ENCODE measurements at regions not wholly inside any gene's neighbourhood (a gene's known extent, or its start where the extent isn't known, plus 50 kb on each side); places are given as distances from the start of the nearest gene placed in this dataset.

DNA sequence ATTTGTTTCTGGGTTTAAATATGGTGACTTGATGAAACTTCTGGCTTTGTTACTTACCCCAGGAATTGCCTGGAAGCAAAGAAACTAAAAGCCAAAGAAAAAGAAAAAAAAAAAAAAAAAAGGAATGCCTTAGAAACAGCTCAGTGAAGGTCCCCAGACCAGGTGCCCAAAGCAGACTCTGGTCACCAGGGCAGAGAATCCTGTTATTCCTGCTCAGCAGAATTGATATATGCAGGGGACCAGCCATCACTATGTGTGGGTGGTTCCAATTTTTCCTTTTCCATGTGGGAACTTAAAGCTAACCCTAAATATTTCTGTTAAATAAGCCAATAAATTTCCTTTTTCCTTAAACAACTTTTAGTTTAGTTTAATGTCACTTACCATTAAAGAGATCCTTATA, 100.8 kb upstream of the TPRG1 start (continued):
- TF ChIP-seq, protein P1, sequence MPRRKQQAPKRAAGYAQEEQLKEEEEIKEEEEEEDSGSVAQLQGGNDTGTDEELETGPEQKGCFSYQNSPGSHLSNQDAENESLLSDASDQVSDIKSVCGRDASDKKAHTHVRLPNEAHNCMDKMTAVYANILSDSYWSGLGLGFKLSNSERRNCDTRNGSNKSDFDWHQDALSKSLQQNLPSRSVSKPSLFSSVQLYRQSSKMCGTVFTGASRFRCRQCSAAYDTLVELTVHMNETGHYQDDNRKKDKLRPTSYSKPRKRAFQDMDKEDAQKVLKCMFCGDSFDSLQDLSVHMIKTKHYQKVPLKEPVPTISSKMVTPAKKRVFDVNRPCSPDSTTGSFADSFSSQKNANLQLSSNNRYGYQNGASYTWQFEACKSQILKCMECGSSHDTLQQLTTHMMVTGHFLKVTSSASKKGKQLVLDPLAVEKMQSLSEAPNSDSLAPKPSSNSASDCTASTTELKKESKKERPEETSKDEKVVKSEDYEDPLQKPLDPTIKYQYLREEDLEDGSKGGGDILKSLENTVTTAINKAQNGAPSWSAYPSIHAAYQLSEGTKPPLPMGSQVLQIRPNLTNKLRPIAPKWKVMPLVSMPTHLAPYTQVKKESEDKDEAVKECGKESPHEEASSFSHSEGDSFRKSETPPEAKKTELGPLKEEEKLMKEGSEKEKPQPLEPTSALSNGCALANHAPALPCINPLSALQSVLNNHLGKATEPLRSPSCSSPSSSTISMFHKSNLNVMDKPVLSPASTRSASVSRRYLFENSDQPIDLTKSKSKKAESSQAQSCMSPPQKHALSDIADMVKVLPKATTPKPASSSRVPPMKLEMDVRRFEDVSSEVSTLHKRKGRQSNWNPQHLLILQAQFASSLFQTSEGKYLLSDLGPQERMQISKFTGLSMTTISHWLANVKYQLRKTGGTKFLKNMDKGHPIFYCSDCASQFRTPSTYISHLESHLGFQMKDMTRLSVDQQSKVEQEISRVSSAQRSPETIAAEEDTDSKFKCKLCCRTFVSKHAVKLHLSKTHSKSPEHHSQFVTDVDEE (CRISPR knock-in tag; IDR thresholded peaks at IDR 0.05), result no peak
- no peak for TF ChIP-seq OSR1 (CRISPR knock-in tag; IDR thresholded peaks at IDR 0.05)

DNA sequence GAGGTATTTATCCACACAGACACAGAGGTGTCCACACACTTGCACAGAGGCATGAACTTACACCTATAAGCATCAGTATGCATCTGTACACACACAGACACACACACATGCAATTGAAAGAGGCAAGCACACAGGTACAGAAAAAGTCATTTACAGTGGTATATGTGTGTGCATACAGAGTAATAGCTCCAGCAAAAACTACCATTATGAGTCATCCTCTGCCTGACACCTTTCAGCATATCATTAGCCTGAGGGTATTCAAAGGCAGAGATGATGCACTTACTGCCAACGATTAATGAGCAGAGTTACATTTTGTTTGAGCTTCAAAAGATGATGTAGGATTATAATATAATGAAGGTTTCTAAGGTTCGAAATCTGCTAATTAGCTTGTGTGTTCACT, 100.3 kb upstream of the TPRG1 start:
- TF ChIP-seq ZNF565 (CRISPR knock-in tag; conservative IDR thresholded peaks at IDR 0.05; ENCODE audit: low read depth) (no peak), ZFP3 (CRISPR knock-in tag; IDR thresholded peaks at IDR 0.05) (no peak), PPARA (CRISPR knock-in tag; IDR thresholded peaks at IDR 0.05; ENCODE audit: borderline replicate concordance) (no peak), ZNF70 (CRISPR knock-in tag; IDR thresholded peaks at IDR 0.05) (no peak), ZFP30 (CRISPR knock-in tag; IDR thresholded peaks at IDR 0.05) (no peak), RARB (CRISPR knock-in tag; IDR thresholded peaks at IDR 0.05) (no peak), SNAI2 (CRISPR knock-in tag; IDR thresholded peaks at IDR 0.05) (no peak), BACH2 (CRISPR knock-in tag; IDR thresholded peaks at IDR 0.05; ENCODE audit: borderline replicate concordance) (no peak), OSR1 (CRISPR knock-in tag; IDR thresholded peaks at IDR 0.05) (no peak), GLIS3 (CRISPR knock-in tag; IDR thresholded peaks at IDR 0.05) (no peak)
- TF ChIP-seq, protein P2, sequence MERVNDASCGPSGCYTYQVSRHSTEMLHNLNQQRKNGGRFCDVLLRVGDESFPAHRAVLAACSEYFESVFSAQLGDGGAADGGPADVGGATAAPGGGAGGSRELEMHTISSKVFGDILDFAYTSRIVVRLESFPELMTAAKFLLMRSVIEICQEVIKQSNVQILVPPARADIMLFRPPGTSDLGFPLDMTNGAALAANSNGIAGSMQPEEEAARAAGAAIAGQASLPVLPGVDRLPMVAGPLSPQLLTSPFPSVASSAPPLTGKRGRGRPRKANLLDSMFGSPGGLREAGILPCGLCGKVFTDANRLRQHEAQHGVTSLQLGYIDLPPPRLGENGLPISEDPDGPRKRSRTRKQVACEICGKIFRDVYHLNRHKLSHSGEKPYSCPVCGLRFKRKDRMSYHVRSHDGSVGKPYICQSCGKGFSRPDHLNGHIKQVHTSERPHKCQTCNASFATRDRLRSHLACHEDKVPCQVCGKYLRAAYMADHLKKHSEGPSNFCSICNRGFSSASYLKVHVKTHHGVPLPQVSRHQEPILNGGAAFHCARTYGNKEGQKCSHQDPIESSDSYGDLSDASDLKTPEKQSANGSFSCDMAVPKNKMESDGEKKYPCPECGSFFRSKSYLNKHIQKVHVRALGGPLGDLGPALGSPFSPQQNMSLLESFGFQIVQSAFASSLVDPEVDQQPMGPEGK (CRISPR knock-in tag; IDR thresholded peaks at IDR 0.05; ENCODE audit: borderline replicate concordance), result no peak
- TF ChIP-seq, protein P3, sequence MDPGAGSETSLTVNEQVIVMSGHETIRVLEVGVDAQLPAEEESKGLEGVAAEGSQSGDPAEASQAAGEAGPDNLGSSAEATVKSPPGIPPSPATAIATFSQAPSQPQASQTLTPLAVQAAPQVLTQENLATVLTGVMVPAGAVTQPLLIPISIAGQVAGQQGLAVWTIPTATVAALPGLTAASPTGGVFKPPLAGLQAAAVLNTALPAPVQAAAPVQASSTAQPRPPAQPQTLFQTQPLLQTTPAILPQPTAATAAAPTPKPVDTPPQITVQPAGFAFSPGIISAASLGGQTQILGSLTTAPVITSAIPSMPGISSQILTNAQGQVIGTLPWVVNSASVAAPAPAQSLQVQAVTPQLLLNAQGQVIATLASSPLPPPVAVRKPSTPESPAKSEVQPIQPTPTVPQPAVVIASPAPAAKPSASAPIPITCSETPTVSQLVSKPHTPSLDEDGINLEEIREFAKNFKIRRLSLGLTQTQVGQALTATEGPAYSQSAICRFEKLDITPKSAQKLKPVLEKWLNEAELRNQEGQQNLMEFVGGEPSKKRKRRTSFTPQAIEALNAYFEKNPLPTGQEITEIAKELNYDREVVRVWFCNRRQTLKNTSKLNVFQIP (CRISPR knock-in tag; IDR thresholded peaks at IDR 0.05; ENCODE audit: borderline replicate concordance, low read depth), result no peak
- TF ChIP-seq, protein P1 (CRISPR knock-in tag; IDR thresholded peaks at IDR 0.05), result no peak
- no peak for ATAC-seq

DNA sequence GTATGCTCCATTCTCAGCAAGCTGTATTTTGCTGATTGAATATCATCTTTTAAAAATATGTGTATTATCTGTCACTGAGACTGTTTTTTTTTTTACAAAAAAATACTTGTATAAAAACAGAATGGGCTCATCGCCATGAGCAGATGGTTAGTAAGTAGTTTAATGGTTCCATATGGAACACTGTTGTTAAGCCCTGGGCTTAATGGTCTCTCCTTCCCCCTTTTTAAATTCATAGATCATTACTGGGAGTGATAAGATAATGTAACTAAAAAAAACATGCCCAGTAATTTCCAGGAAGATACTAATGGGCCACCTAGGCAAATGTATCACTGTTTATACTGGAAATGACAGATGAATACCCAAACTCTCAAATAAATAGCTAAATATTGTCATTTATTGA, 95.3 kb upstream of the TPRG1 start:
- no peak for ATAC-seq
- TF ChIP-seq ZNF70 (CRISPR knock-in tag; IDR thresholded peaks at IDR 0.05), result no peak
- TF ChIP-seq ZNF8 (CRISPR knock-in tag; IDR thresholded peaks at IDR 0.05), result no peak
- no peak for TF ChIP-seq ZFP30 (CRISPR knock-in tag; IDR thresholded peaks at IDR 0.05)
- TF ChIP-seq, protein P2 (CRISPR knock-in tag; IDR thresholded peaks at IDR 0.05; ENCODE audit: borderline replicate concordance), result no peak
- TF ChIP-seq ZFP3 (CRISPR knock-in tag; IDR thresholded peaks at IDR 0.05), result no peak
- peak; percentile 68; the same call in 1 of the 2 replicates for TF ChIP-seq TCF4 (CRISPR knock-in tag; IDR thresholded peaks at IDR 0.05; ENCODE audit: borderline replicate concordance)

DNA sequence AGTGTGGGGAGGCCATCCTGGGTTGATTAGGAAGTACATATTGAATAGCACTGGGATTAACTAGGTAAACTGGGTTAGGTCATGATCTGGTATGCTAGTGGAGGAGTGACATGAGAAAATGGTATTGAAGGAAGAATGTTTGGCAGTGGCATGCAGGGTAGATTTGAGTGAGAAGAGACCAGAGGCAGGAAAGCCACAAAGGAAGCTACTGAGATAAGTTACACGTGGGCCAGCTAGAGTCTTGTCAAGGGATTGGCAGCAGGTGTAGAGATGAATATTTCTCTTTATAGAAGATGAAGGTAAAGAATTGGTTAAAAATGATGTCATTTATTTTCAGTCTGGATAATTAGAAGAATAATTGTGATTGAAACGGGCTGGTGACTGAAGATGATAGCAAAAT, 91.0 kb upstream of the TPRG1 start:
- no peak for ATAC-seq
- TF ChIP-seq, protein P3 (CRISPR knock-in tag; IDR thresholded peaks at IDR 0.05; ENCODE audit: borderline replicate concordance, low read depth), result no peak
- TF ChIP-seq ESRRG (CRISPR knock-in tag; IDR thresholded peaks at IDR 0.05) (no peak), ZNF70 (CRISPR knock-in tag; IDR thresholded peaks at IDR 0.05) (no peak)
- TF ChIP-seq, protein P4, sequence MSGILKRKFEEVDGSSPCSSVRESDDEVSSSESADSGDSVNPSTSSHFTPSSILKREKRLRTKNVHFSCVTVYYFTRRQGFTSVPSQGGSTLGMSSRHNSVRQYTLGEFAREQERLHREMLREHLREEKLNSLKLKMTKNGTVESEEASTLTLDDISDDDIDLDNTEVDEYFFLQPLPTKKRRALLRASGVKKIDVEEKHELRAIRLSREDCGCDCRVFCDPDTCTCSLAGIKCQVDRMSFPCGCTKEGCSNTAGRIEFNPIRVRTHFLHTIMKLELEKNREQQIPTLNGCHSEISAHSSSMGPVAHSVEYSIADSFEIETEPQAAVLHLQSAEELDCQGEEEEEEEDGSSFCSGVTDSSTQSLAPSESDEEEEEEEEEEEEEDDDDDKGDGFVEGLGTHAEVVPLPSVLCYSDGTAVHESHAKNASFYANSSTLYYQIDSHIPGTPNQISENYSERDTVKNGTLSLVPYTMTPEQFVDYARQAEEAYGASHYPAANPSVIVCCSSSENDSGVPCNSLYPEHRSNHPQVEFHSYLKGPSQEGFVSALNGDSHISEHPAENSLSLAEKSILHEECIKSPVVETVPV (CRISPR knock-in tag; IDR thresholded peaks at IDR 0.05), result no peak
- TF ChIP-seq, protein P5, sequence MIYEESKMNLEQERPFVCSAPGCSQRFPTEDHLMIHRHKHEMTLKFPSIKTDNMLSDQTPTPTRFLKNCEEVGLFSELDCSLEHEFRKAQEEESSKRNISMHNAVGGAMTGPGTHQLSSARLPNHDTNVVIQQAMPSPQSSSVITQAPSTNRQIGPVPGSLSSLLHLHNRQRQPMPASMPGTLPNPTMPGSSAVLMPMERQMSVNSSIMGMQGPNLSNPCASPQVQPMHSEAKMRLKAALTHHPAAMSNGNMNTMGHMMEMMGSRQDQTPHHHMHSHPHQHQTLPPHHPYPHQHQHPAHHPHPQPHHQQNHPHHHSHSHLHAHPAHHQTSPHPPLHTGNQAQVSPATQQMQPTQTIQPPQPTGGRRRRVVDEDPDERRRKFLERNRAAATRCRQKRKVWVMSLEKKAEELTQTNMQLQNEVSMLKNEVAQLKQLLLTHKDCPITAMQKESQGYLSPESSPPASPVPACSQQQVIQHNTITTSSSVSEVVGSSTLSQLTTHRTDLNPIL (CRISPR knock-in tag; IDR thresholded peaks at IDR 0.05; ENCODE audit: low read depth), result no peak
